Neuronal stem cell (in vitro differentiated cells): ENCODE measurements at regions not wholly inside any gene's neighbourhood (a gene's known extent, or its start where the extent isn't known, plus 50 kb on each side); places are given as distances from the start of the nearest gene placed in this dataset.
A peak's percentile ranks its signal among the peaks of the same experiment; 100 is the strongest.

Source experiments
- DNase-seq: peaks from one replicate; pipeline ENCODE4 v3.0.0-alpha.2; 2013; ENCODE audit warnings: low spot score
- H2AFZ ChIP-seq: one replicate; pipeline ENCODE4 v1.6.1; 2013; ENCODE audit warnings: mild to moderate bottlenecking, low read length, inconsistent platforms
- H2AK5ac ChIP-seq: 2 replicates; pipeline ENCODE4 v1.6.1; 2013; ENCODE audit warnings: low read depth, mild to moderate bottlenecking, inconsistent platforms, low read length, moderate library complexity, mixed read lengths
- H2BK120ac ChIP-seq: 2 replicates; pipeline ENCODE4 v1.6.1; 2013; ENCODE audit warnings: low read depth, mild to moderate bottlenecking, inconsistent platforms, low read length, moderate library complexity, mixed read lengths
- H2BK12ac ChIP-seq: one replicate; pipeline ENCODE4 v1.6.1; 2013; ENCODE audit warnings: low read length, inconsistent platforms
- H2BK15ac ChIP-seq: 2 replicates; pipeline ENCODE4 v1.6.1; 2013; ENCODE audit warnings: mild to moderate bottlenecking, low read length, inconsistent platforms, mixed read lengths
- H2BK5ac ChIP-seq: one replicate; pipeline ENCODE4 v1.6.1; 2013; ENCODE audit warnings: inconsistent platforms, mild to moderate bottlenecking, low read length, moderate library complexity
- H3K14ac ChIP-seq: one replicate; pipeline ENCODE4 v1.6.1; 2013; ENCODE audit warnings: low read length, inconsistent platforms
- H3K18ac ChIP-seq: 2 replicates; pipeline ENCODE4 v1.6.1; 2013; ENCODE audit warnings: low read length, inconsistent platforms
- H3K23ac ChIP-seq: 2 replicates; pipeline ENCODE4 v1.6.1; 2013; ENCODE audit warnings: low read depth, mild to moderate bottlenecking, mixed read lengths, low read length, inconsistent platforms; ENCODE audit not compliant: poor library complexity
- H3K27ac ChIP-seq: replicated peaks from 3 replicates; pipeline ENCODE4 v1.5.1; 2013; ENCODE audit warnings: low read length, inconsistent platforms
- H3K27me3 ChIP-seq, 3 experiments: 2 replicates each; pipeline ENCODE4 v1.6.1; 2013; ENCODE audit warnings: low read length in 3 of 3, mild to moderate bottlenecking in 2 of 3, inconsistent platforms in 1 of 3, low read depth in 1 of 3, mixed read lengths in 1 of 3, moderate library complexity in 1 of 3; ENCODE audit not compliant: control insufficient read depth in 3 of 3, insufficient read depth in 3 of 3
- H3K36me3 ChIP-seq, 2 donors: replicated peaks in 1 of 2; 2 replicates each; pipeline ENCODE4 v1.6.1; 2013; ENCODE audit warnings: low read length in 2 of 2; ENCODE audit not compliant: control insufficient read depth in 2 of 2, insufficient read depth in 2 of 2
- H3K4ac ChIP-seq: 2 replicates; pipeline ENCODE4 v1.6.1; 2013; ENCODE audit warnings: inconsistent platforms, mild to moderate bottlenecking, low read length, moderate library complexity
- H3K4me1 ChIP-seq, 2 donors: 1 replicate in 1 of 2; 2 replicates in 1 of 2; pipeline ENCODE4 v1.6.1; 2013; ENCODE audit warnings: low read length in 2 of 2, low read depth in 1 of 2; ENCODE audit not compliant: control insufficient read depth in 2 of 2, insufficient read depth in 1 of 2
- H3K4me2 ChIP-seq: one replicate; pipeline ENCODE4 v1.6.1; 2013; ENCODE audit warnings: mild to moderate bottlenecking, low read length, inconsistent platforms; ENCODE audit not compliant: insufficient read depth, poor library complexity, severe bottlenecking
- H3K4me3 ChIP-seq, 2 donors: 2 replicates each; pipeline ENCODE4 v1.5.1; 2013; ENCODE audit warnings: low read length in 2 of 2, mild to moderate bottlenecking in 2 of 2, inconsistent platforms in 1 of 2, moderate library complexity in 1 of 2
- H3K79me1 ChIP-seq: one replicate; pipeline ENCODE4 v1.6.1; 2013; ENCODE audit warnings: low read depth, mild to moderate bottlenecking, inconsistent platforms, low read length, moderate library complexity
- H3K9ac ChIP-seq: one replicate; pipeline ENCODE4 v1.6.1; 2013; ENCODE audit warnings: mild to moderate bottlenecking, low read depth, low read length, inconsistent platforms; ENCODE audit not compliant: poor library complexity
- H3K9me3 ChIP-seq, 2 donors: replicated peaks in 1 of 2; 2 replicates each; pipeline versions ENCODE3 to v1.6.1; 2013; ENCODE audit warnings: low read length in 2 of 2, mild to moderate bottlenecking in 2 of 2, inconsistent platforms in 1 of 2, low read depth in 1 of 2, mixed read lengths in 1 of 2, moderate library complexity in 1 of 2; ENCODE audit not compliant: control insufficient read depth in 2 of 2, insufficient read depth in 1 of 2
- H4K8ac ChIP-seq: one replicate; pipeline ENCODE4 v1.6.1; 2013; ENCODE audit warnings: low read depth, mild to moderate bottlenecking, inconsistent platforms, low read length, moderate library complexity
- H4K91ac ChIP-seq: one replicate; pipeline ENCODE4 v1.6.1; 2013; ENCODE audit warnings: low read length, low read depth, mild to moderate bottlenecking, inconsistent platforms; ENCODE audit not compliant: poor library complexity
- WGBS, 2 donors: extraction: QIAGEN DNeasy Blood & Tissue Kit; methylation state at CpG; one replicate each; pipeline ENCODE4 v1.1.7; 2013; ENCODE audit warnings: missing lambda C conversion rate in 2 of 2, mixed read lengths in 1 of 2; ENCODE audit not compliant: insufficient read length in 2 of 2, insufficient replicate concordance in 1 of 2; ENCODE audit errors: extremely low coverage in 2 of 2; 5-methylcytosine and 5-hydroxymethylcytosine counted together

GRCh38 chr14:101102875-101103274, 199.4 kb upstream of the RTL1 start:
- H3K23ac ChIP-seq = peak overlapping the region; percentile 6
- no peaks in the 10 kb centered on the region for H3K36me3 ChIP-seq
- no peak overlapping the region for H3K4me2 ChIP-seq
- no peak overlapping the region for H2BK5ac ChIP-seq
- no peaks in the 10 kb centered on the region for H3K27me3 ChIP-seq
- no peak overlapping the region for H3K4ac ChIP-seq
- peak overlapping the region; percentile 9 for H3K14ac ChIP-seq
- peak overlapping the region; percentile 26 for H2AK5ac ChIP-seq
- H2AFZ ChIP-seq = no peak overlapping the region
- H3K4me3 ChIP-seq = peak overlapping the region in 1 of 2 donors; percentile 46
- no peak for DNase-seq
- no peak overlapping the region for H3K9ac ChIP-seq
- peak overlapping the region; percentile 30 for H2BK15ac ChIP-seq
- peak overlapping the region; percentile 73 for H2BK12ac ChIP-seq
- no CpG with 5 or more reads among the region's 9 CpGs for WGBS, 2 donors
- H3K18ac ChIP-seq = peak overlapping the region; percentile 24
- H2BK120ac ChIP-seq = no peak overlapping the region
- no peak overlapping the region for H3K27ac ChIP-seq
- no peak overlapping the region for H4K8ac ChIP-seq
- H3K9me3 ChIP-seq = peaks cover 6 to 14% of the 10 kb centered on the region in 2 donors
- peaks cover 0 to 2% of the 10 kb centered on the region in 2 donors for H3K4me1 ChIP-seq
- H3K79me1 ChIP-seq = no peaks in the 10 kb centered on the region
- H4K91ac ChIP-seq = peak overlapping the region; percentile 27

GRCh38 chr14:101103321-101103901, 199.9 kb upstream of the RTL1 start:
- no peaks in the 10 kb centered on the region for H3K27me3 ChIP-seq
- no peak overlapping the region for H2BK120ac ChIP-seq
- H3K4me2 ChIP-seq = no peak overlapping the region
- H3K9me3 ChIP-seq = peaks cover 6 to 14% of the 10 kb centered on the region in 2 donors
- DNase-seq = no peak
- peak overlapping the region; percentile 6 for H3K23ac ChIP-seq
- H3K4me3 ChIP-seq = no peak overlapping the region
- H3K27ac ChIP-seq = no peak overlapping the region
- H3K9ac ChIP-seq = no peak overlapping the region
- H4K8ac ChIP-seq = no peak overlapping the region
- no peak overlapping the region for H3K4ac ChIP-seq
- H3K18ac ChIP-seq = peak overlapping the region; percentile 71
- peak overlapping the region; percentile 65 for H3K14ac ChIP-seq
- no peak overlapping the region for H4K91ac ChIP-seq
- peak overlapping the region; percentile 30 for H2BK15ac ChIP-seq
- peak overlapping the region; percentile 98 for H2BK12ac ChIP-seq
- peak overlapping the region; percentile 53 for H2AFZ ChIP-seq
- no peak overlapping the region for H2BK5ac ChIP-seq
- H2AK5ac ChIP-seq = no peak overlapping the region
- no peaks in the 10 kb centered on the region for H3K36me3 ChIP-seq
- WGBS, 2 donors = no CpG with 5 or more reads among the region's 26 CpGs
- peaks cover 0 to 2% of the 10 kb centered on the region in 2 donors for H3K4me1 ChIP-seq
- H3K79me1 ChIP-seq = no peaks in the 10 kb centered on the region

GRCh38 chr14:101104485-101104884, 201.0 kb upstream of the RTL1 start:
- H2BK15ac ChIP-seq = no peak overlapping the region
- no peaks in the 10 kb centered on the region for H3K27me3 ChIP-seq
- H4K8ac ChIP-seq = no peak overlapping the region
- H3K4ac ChIP-seq = no peak overlapping the region
- H3K14ac ChIP-seq = no peak overlapping the region
- H3K79me1 ChIP-seq = no peaks in the 10 kb centered on the region
- no peak overlapping the region for H3K23ac ChIP-seq
- H2BK120ac ChIP-seq = no peak overlapping the region
- H3K9ac ChIP-seq = no peak overlapping the region
- DNase-seq = no peak
- peaks cover 6 to 12% of the 10 kb centered on the region in 2 donors for H3K9me3 ChIP-seq
- H3K18ac ChIP-seq = no peak overlapping the region
- H3K4me3 ChIP-seq = no peak overlapping the region
- WGBS, 2 donors = no CpG with 5 or more reads among the region's 4 CpGs
- H2AK5ac ChIP-seq = no peak overlapping the region
- H2AFZ ChIP-seq = no peak overlapping the region
- H4K91ac ChIP-seq = no peak overlapping the region
- H3K4me1 ChIP-seq = no peaks in the 10 kb centered on the region
- H2BK5ac ChIP-seq = no peak overlapping the region
- no peaks in the 10 kb centered on the region for H3K36me3 ChIP-seq
- no peak overlapping the region for H3K27ac ChIP-seq
- no peak overlapping the region for H2BK12ac ChIP-seq
- H3K4me2 ChIP-seq = no peak overlapping the region

DNA sequence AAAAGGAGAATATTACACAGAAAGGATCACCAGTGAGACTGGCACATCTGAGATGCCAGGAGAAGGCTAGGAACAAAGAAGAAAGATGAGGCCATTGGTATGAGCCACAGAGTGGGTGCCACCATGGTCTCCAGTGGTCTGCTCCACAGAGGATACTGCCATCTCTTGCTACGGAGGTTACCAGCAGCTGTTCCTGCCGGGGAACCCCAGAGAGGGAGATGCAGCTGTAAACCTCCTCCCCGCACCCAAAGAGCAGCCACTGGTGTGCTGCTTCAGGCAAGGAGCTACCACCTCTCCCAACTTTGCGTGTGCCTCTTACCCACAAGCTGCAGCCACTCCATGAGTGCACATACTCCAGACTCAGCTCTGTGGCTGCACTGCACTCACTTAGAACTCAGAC, 201.5 kb upstream of the RTL1 start:
- no peak overlapping the region for H3K23ac ChIP-seq
- WGBS, 2 donors = no CpG with 5 or more reads among the region's 4 CpGs
- no peak overlapping the region for H2AFZ ChIP-seq
- H3K79me1 ChIP-seq = no peaks in the 10 kb centered on the region
- H3K4me2 ChIP-seq = no peak overlapping the region
- H3K4me3 ChIP-seq = no peak overlapping the region
- no peaks in the 10 kb centered on the region for H3K27me3 ChIP-seq
- no peak overlapping the region for H4K91ac ChIP-seq
- H2BK5ac ChIP-seq = no peak overlapping the region
- no peak overlapping the region for H3K18ac ChIP-seq
- no peak overlapping the region for H4K8ac ChIP-seq
- no peak overlapping the region for H3K27ac ChIP-seq
- H3K36me3 ChIP-seq = no peaks in the 10 kb centered on the region
- no peak overlapping the region for H3K9ac ChIP-seq
- no peaks in the 10 kb centered on the region for H3K4me1 ChIP-seq
- no peak overlapping the region for H2AK5ac ChIP-seq
- no peak for DNase-seq
- no peak overlapping the region for H2BK120ac ChIP-seq
- H3K4ac ChIP-seq = no peak overlapping the region
- H3K14ac ChIP-seq = no peak overlapping the region
- no peak overlapping the region for H2BK12ac ChIP-seq
- H3K9me3 ChIP-seq = peaks cover 6 to 10% of the 10 kb centered on the region in 2 donors
- no peak overlapping the region for H2BK15ac ChIP-seq
